Natural killer cell treated with Interleukin-12 subunit alpha and Interleukin-12 subunit beta and Interleukin-15 and Interleukin-18, amount 100 ng/mL, for 72 hours (primary cell): ENCODE measurements at regions not wholly inside any gene's neighbourhood (a gene's known extent, or its start where the extent isn't known, plus 50 kb on each side); places are given as distances from the start of the nearest gene placed in this dataset.

Experiments used
- ATAC-seq, 2 donors: fragments of 150-1000 bp; cut with Tn5 transposase in 1 of 2; sonication (Bioruptor Pico), chemical (Tn5 transposase) in 1 of 2; 2 replicates each; pipeline ENCODE4 v1.10.0; 2021
- DNase-seq: peaks from one replicate; pipeline ENCODE4 v3.0.0; 2022; ENCODE audit warnings: low spot score
- H3K27ac Mint-ChIP-seq, 2 donors: 1 replicate in 1 of 2; 2 replicates in 1 of 2; pipeline ENCODE4 v1.8.0; 2022; ENCODE audit warnings: mixed read lengths in 2 of 2, mild to moderate bottlenecking in 1 of 2, moderate library complexity in 1 of 2
- H3K27me3 Mint-ChIP-seq, 2 donors: 1 replicate in 1 of 2; 2 replicates in 1 of 2; pipeline ENCODE4 v1.8.0; 2022; ENCODE audit warnings: mixed read lengths in 2 of 2
- H3K36me3 Mint-ChIP-seq: one replicate; pipeline ENCODE4 v1.8.0; 2022; ENCODE audit warnings: mixed read lengths
- H3K4me1 Mint-ChIP-seq, 2 donors: 1 replicate in 1 of 2; 2 replicates in 1 of 2; pipeline ENCODE4 v1.8.0; 2022; ENCODE audit warnings: low read depth in 2 of 2, mixed read lengths in 2 of 2, mild to moderate bottlenecking in 1 of 2
- H3K4me3 Mint-ChIP-seq: one replicate; pipeline ENCODE4 v1.8.0; 2022; ENCODE audit warnings: mixed read lengths
- H3K9me3 Mint-ChIP-seq: 2 replicates; pipeline ENCODE4 v1.8.0; 2022; ENCODE audit warnings: mixed read lengths

- Mint-ChIP-seq H3K27ac (no peak overlapping the region), H3K27me3 (no peaks in the 10 kb centered on the region), H3K9me3 (peaks cover 3% of the 10 kb centered on the region), H3K36me3 (no peaks in the 10 kb centered on the region), H3K4me1 (peaks cover 12 to 19% of the 10 kb centered on the region in 2 donors), H3K4me3 (no peak overlapping the region)
- ATAC-seq (no peak), DNase-seq (no peak)
Observed at GRCh38 chr3:177529716-177530335, 332.5 kb upstream of the TBL1XR1 start.

GRCh38 chr3:177530908-177531307, 333.6 kb upstream of the TBL1XR1 start:
- H3K27me3 Mint-ChIP-seq = no peaks in the 10 kb centered on the region
- no peak for DNase-seq
- no peak overlapping the region for H3K4me3 Mint-ChIP-seq
- H3K9me3 Mint-ChIP-seq = peaks cover 3% of the 10 kb centered on the region
- ATAC-seq = no peak
- H3K36me3 Mint-ChIP-seq = no peaks in the 10 kb centered on the region
- H3K27ac Mint-ChIP-seq = no peak overlapping the region
- H3K4me1 Mint-ChIP-seq = peaks cover 6 to 11% of the 10 kb centered on the region in 2 donors

- no peak overlapping the region for H3K4me3 Mint-ChIP-seq
- no peaks in the 10 kb centered on the region for H3K9me3 Mint-ChIP-seq
- no peak for ATAC-seq
- no peak for DNase-seq
- no peaks in the 10 kb centered on the region for H3K36me3 Mint-ChIP-seq
- H3K4me1 Mint-ChIP-seq = peaks cover 26 to 30% of the 10 kb centered on the region in 2 donors
- no peak overlapping the region for H3K27ac Mint-ChIP-seq
- H3K27me3 Mint-ChIP-seq = no peaks in the 10 kb centered on the region
Observed at GRCh38 chr3:177536873-177537272, 339.6 kb upstream of the TBL1XR1 start.

- Mint-ChIP-seq H3K36me3 (no peaks in the 10 kb centered on the region), H3K27me3 (no peaks in the 10 kb centered on the region), H3K4me1 (peaks cover 26 to 30% of the 10 kb centered on the region in 2 donors), H3K4me3 (no peak overlapping the region), H3K9me3 (no peaks in the 10 kb centered on the region), H3K27ac (peak overlapping the region in 1 of 2 donors; percentile 23)
- DNase-seq (no peak), ATAC-seq (no peak)
Observed at GRCh38 chr3:177537612-177538011, 340.3 kb upstream of the TBL1XR1 start.

- Mint-ChIP-seq H3K4me3 (peak overlapping the region; percentile 67), H3K4me1 (peaks cover 26 to 30% of the 10 kb centered on the region in 2 donors), H3K27me3 (no peaks in the 10 kb centered on the region), H3K36me3 (no peaks in the 10 kb centered on the region), H3K27ac (peak overlapping the region; percentile 56 to 70), H3K9me3 (no peaks in the 10 kb centered on the region)
- DNase-seq = no peak
- no peak for ATAC-seq
Observed at GRCh38 chr3:177538048-177538749, 340.9 kb upstream of the TBL1XR1 start.

- no peaks in the 10 kb centered on the region for H3K9me3 Mint-ChIP-seq
- H3K27ac Mint-ChIP-seq = peak overlapping the region; percentile 56 to 70
- ATAC-seq (peak in 1 of 2 donors; percentile 56), DNase-seq (no peak)
- H3K36me3 Mint-ChIP-seq = no peaks in the 10 kb centered on the region
- H3K27me3 Mint-ChIP-seq = no peaks in the 10 kb centered on the region
- H3K4me1 Mint-ChIP-seq = peaks cover 26 to 30% of the 10 kb centered on the region in 2 donors
- peak overlapping the region; percentile 67 for H3K4me3 Mint-ChIP-seq
Observed at GRCh38 chr3:177538750-177539730, 341.8 kb upstream of the TBL1XR1 start.

GRCh38 chr3:177541541-177541940, 344.3 kb upstream of the TBL1XR1 start:
- H3K9me3 Mint-ChIP-seq = no peaks in the 10 kb centered on the region
- ATAC-seq (no peak), DNase-seq (no peak)
- H3K27ac Mint-ChIP-seq = no peak overlapping the region
- H3K4me3 Mint-ChIP-seq = no peak overlapping the region
- H3K4me1 Mint-ChIP-seq = peaks cover 26 to 30% of the 10 kb centered on the region in 2 donors
- no peaks in the 10 kb centered on the region for H3K27me3 Mint-ChIP-seq
- H3K36me3 Mint-ChIP-seq = no peaks in the 10 kb centered on the region

- no peak overlapping the region for H3K4me3 Mint-ChIP-seq
- DNase-seq (no peak), ATAC-seq (no peak)
- H3K4me1 Mint-ChIP-seq = peaks cover 1 to 2% of the 10 kb centered on the region in 2 donors
- H3K27me3 Mint-ChIP-seq = no peaks in the 10 kb centered on the region
- no peaks in the 10 kb centered on the region for H3K9me3 Mint-ChIP-seq
- H3K36me3 Mint-ChIP-seq = no peaks in the 10 kb centered on the region
- no peak overlapping the region for H3K27ac Mint-ChIP-seq
Observed at GRCh38 chr3:177545964-177546363, 348.7 kb upstream of the TBL1XR1 start.

GRCh38 chr3:177547711-177548350, 350.5 kb upstream of the TBL1XR1 start:
- Mint-ChIP-seq H3K36me3 (no peaks in the 10 kb centered on the region), H3K27me3 (no peaks in the 10 kb centered on the region), H3K4me1 (peaks cover 10 to 11% of the 10 kb centered on the region in 2 donors), H3K27ac (no peak overlapping the region), H3K9me3 (no peaks in the 10 kb centered on the region), H3K4me3 (no peak overlapping the region)
- ATAC-seq = no peak
- no peak for DNase-seq

GRCh38 chr3:177550667-177551066, 353.4 kb upstream of the TBL1XR1 start:
- Mint-ChIP-seq H3K27me3 (no peaks in the 10 kb centered on the region), H3K9me3 (no peaks in the 10 kb centered on the region), H3K4me1 (peaks cover 16 to 17% of the 10 kb centered on the region in 2 donors), H3K36me3 (no peaks in the 10 kb centered on the region), H3K4me3 (no peak overlapping the region), H3K27ac (no peak overlapping the region)
- ATAC-seq (no peak), DNase-seq (no peak)

- Mint-ChIP-seq H3K4me1 (peaks cover 18 to 20% of the 10 kb centered on the region in 2 donors), H3K27ac (peak overlapping the region in 1 of 2 donors; percentile 39), H3K27me3 (no peaks in the 10 kb centered on the region), H3K9me3 (no peaks in the 10 kb centered on the region), H3K4me3 (no peak overlapping the region), H3K36me3 (no peaks in the 10 kb centered on the region)
- ATAC-seq (no peak), DNase-seq (no peak)
Observed at GRCh38 chr3:177551431-177551836, 354.2 kb upstream of the TBL1XR1 start.

- ATAC-seq = no peak
- Mint-ChIP-seq H3K4me1 (peaks cover 18 to 26% of the 10 kb centered on the region in 2 donors), H3K4me3 (no peak overlapping the region), H3K9me3 (no peaks in the 10 kb centered on the region), H3K36me3 (no peaks in the 10 kb centered on the region), H3K27me3 (no peaks in the 10 kb centered on the region), H3K27ac (no peak overlapping the region)
- no peak for DNase-seq
Observed at GRCh38 chr3:177552051-177552450, 354.8 kb upstream of the TBL1XR1 start.

- H3K27me3 Mint-ChIP-seq = no peaks in the 10 kb centered on the region
- no peak for DNase-seq
- H3K4me1 Mint-ChIP-seq = peaks cover 18 to 26% of the 10 kb centered on the region in 2 donors
- no peak overlapping the region for H3K4me3 Mint-ChIP-seq
- H3K27ac Mint-ChIP-seq = no peak overlapping the region
- H3K9me3 Mint-ChIP-seq = no peaks in the 10 kb centered on the region
- H3K36me3 Mint-ChIP-seq = no peaks in the 10 kb centered on the region
- ATAC-seq = no peak
Observed at GRCh38 chr3:177553012-177553411, 355.7 kb upstream of the TBL1XR1 start.
